ENCODE measurements at regions not wholly inside any gene's neighbourhood (a gene's known extent, or its start where the extent isn't known, plus 50 kb on each side); places are given as distances from the start of the nearest gene placed in this dataset.
"Not testable (repeated sequence)": the region's sequence is repeated elsewhere in the genome, so short reads cannot be mapped to it uniquely, and the experiment has no call there.

DNA sequence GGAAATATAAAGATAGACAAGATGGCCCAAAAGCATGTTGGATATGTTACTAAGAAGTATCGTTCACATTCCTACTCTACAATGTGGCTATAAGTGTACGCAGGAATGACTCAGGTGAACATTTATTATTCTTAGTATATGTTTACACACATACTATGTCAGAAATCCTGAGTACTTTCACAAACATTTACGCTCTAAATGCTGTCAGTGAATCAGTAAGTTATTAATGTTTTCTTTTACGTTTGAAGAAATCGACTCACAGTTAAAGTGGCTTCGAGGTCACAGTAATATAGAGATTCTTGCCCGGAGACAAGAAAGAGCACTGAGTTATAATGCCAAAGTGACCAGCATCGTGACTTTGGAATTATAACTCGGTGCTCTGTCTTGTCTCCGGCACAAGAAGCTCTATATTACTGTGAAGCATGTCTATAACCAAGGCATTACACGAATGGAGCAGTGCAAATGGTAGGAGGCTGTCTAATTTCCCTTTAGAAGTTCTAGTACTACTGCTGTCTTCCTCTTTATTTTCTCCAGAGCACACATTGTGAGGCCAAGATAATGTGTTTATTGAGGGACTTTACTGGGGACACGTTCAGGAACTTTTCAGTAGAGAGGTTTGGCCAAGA is 61.8 kb upstream of the P3H2 start:
- Histone ChIP-seq H3F3A (ENCODE audit: insufficient read depth, low read depth) (no peaks in the 10 kb centered on the region; the same call in 1 of the 2 replicates), H3K36me3 (ENCODE audit: low read depth) (no peaks in the 10 kb centered on the region), H3K9me3 (ENCODE audit: insufficient read depth, low read depth) (peaks cover 4% of the 10 kb centered on the region; the same call in 1 of the 2 replicates), H3K79me2 (ENCODE audit: low read depth) (no peaks in the 10 kb centered on the region), H3K4me3 (no peak overlapping the region), H4K20me1 (ENCODE audit: insufficient read depth) (no peaks in the 10 kb centered on the region), H3K27ac (no peak overlapping the region), H3K4me2 (no peak overlapping the region), H2AFZ (no peak overlapping the region), H3K9me2 (ENCODE audit: insufficient read depth) (no peaks in the 10 kb centered on the region), H3K27me3 (ENCODE audit: insufficient read depth, low read depth) (no peaks in the 10 kb centered on the region), H3K4me1 (replicated peaks; ENCODE audit: insufficient read depth) (no peaks in the 10 kb centered on the region)
- TF ChIP-seq EZH2 (IDR thresholded peaks at IDR 0.05; ENCODE audit: low read depth), result no peak
- TF ChIP-seq CTCF (conservative IDR thresholded peaks at IDR 0.05), result no peak
- CTCF ChIA-PET, result no interaction called here
- BruUV-seq (replicated peaks), result no TSS peak
- intact Hi-C loops (cut with micrococcal nuclease; ENCODE audit: unreplicated experiment), result no loop called here
- no peak for DNase-seq
- POLR2A ChIA-PET (ENCODE audit: unreplicated experiment), result interaction anchor here (0.5 to 0.6 kb wide), 2 partner anchors 9 to 64 kb away, joined by 3 to 6 read pairs; no protein-coding TSS in a partner anchor

GRCh38 chr3:190180268-190180667 is 59.6 kb upstream of the P3H2 start:
- intact Hi-C loops (cut with micrococcal nuclease; ENCODE audit: unreplicated experiment), result no loop called here
- H3K27ac ChIP-seq, result no peak overlapping the region
- no peak overlapping the region for H2AFZ ChIP-seq
- BruUV-seq (replicated peaks), result no TSS peak
- no peaks in the 10 kb centered on the region for H4K20me1 ChIP-seq (ENCODE audit: insufficient read depth)
- ChIA-PET POLR2A (ENCODE audit: unreplicated experiment) (no interaction called here), CTCF (no interaction called here)
- no peaks in the 10 kb centered on the region for H3K4me1 ChIP-seq (replicated peaks; ENCODE audit: insufficient read depth)
- no peak overlapping the region for H3K4me2 ChIP-seq
- H3K79me2 ChIP-seq (ENCODE audit: low read depth), result no peaks in the 10 kb centered on the region
- no peaks in the 10 kb centered on the region for H3K9me2 ChIP-seq (ENCODE audit: insufficient read depth)
- no peaks in the 10 kb centered on the region; the same call in 1 of the 2 replicates for H3F3A ChIP-seq (ENCODE audit: insufficient read depth, low read depth)
- no peak overlapping the region for H3K4me3 ChIP-seq
- H3K9me3 ChIP-seq (ENCODE audit: insufficient read depth, low read depth), result peaks cover 2% of the 10 kb centered on the region; the same call in 1 of the 2 replicates
- H3K27me3 ChIP-seq (ENCODE audit: insufficient read depth, low read depth), result no peaks in the 10 kb centered on the region
- DNase-seq, result no peak
- no peaks in the 10 kb centered on the region for H3K36me3 ChIP-seq (ENCODE audit: low read depth)
- TF ChIP-seq EZH2 (IDR thresholded peaks at IDR 0.05; ENCODE audit: low read depth) (no peak), CTCF (conservative IDR thresholded peaks at IDR 0.05) (no peak)

- H3K27ac ChIP-seq, result no peak overlapping the region
- CTCF ChIA-PET, result no interaction called here
Measured at GRCh38 chr3:190178779-190179178, 58.1 kb upstream of the P3H2 start.

GRCh38 chr3:190176933-190177525 is 56.3 kb upstream of the P3H2 start:
- BruUV-seq (replicated peaks); POLR2A ChIA-PET (ENCODE audit: unreplicated experiment); H3K9me2 ChIP-seq (ENCODE audit: insufficient read depth): not testable (repeated sequence)

More at GRCh38 chr3:190178779-190179178, 58.1 kb upstream of the P3H2 start:
- H3F3A ChIP-seq (ENCODE audit: insufficient read depth, low read depth), result no peaks in the 10 kb centered on the region; the same call in 1 of the 2 replicates
- no peak overlapping the region for H2AFZ ChIP-seq
- DNase-seq, result no peak
- H3K4me1 ChIP-seq (replicated peaks; ENCODE audit: insufficient read depth), result no peaks in the 10 kb centered on the region
- H3K9me3 ChIP-seq (ENCODE audit: insufficient read depth, low read depth), result no peaks in the 10 kb centered on the region
- no peak overlapping the region for H3K4me3 ChIP-seq
- no peak overlapping the region for H3K4me2 ChIP-seq
- no peaks in the 10 kb centered on the region for H4K20me1 ChIP-seq (ENCODE audit: insufficient read depth)
- no peaks in the 10 kb centered on the region for H3K79me2 ChIP-seq (ENCODE audit: low read depth)
- no peaks in the 10 kb centered on the region for H3K27me3 ChIP-seq (ENCODE audit: insufficient read depth, low read depth)
- TF ChIP-seq CTCF (conservative IDR thresholded peaks at IDR 0.05) (no peak), EZH2 (IDR thresholded peaks at IDR 0.05; ENCODE audit: low read depth) (no peak)
- intact Hi-C loops (cut with micrococcal nuclease; ENCODE audit: unreplicated experiment), result no loop called here
- no TSS peak for BruUV-seq (replicated peaks)
- H3K9me2 ChIP-seq (ENCODE audit: insufficient read depth), result no peaks in the 10 kb centered on the region
- no peaks in the 10 kb centered on the region for H3K36me3 ChIP-seq (ENCODE audit: low read depth)
- POLR2A ChIA-PET (ENCODE audit: unreplicated experiment), result interaction anchor here (0.7 kb wide), 1 partner anchor 31 kb away, joined by 5 read pairs; no protein-coding TSS in a partner anchor

GRCh38 chr3:190176106-190176505 is 55.4 kb upstream of the P3H2 start:
- H3F3A ChIP-seq (ENCODE audit: insufficient read depth, low read depth); H3K4me2 ChIP-seq; H3K79me2 ChIP-seq (ENCODE audit: low read depth); H2AFZ ChIP-seq; H3K4me3 ChIP-seq; H3K27me3 ChIP-seq (ENCODE audit: insufficient read depth, low read depth); H3K36me3 ChIP-seq (ENCODE audit: low read depth); H3K9me2 ChIP-seq (ENCODE audit: insufficient read depth); BruUV-seq (replicated peaks); H4K20me1 ChIP-seq (ENCODE audit: insufficient read depth); DNase-seq; intact Hi-C loops (cut with micrococcal nuclease; ENCODE audit: unreplicated experiment); CTCF ChIA-PET; H3K9me3 ChIP-seq (ENCODE audit: insufficient read depth, low read depth); H3K27ac ChIP-seq; H3K4me1 ChIP-seq (replicated peaks; ENCODE audit: insufficient read depth): not testable (repeated sequence)
- POLR2A ChIA-PET (ENCODE audit: unreplicated experiment), result interaction anchor here (0.7 kb wide), 1 partner anchor 27 kb away, joined by 13 read pairs; no protein-coding TSS in a partner anchor

More at GRCh38 chr3:190176933-190177525, 56.3 kb upstream of the P3H2 start:
- intact Hi-C loops (cut with micrococcal nuclease; ENCODE audit: unreplicated experiment); H3K27ac ChIP-seq; H2AFZ ChIP-seq; H3F3A ChIP-seq (ENCODE audit: insufficient read depth, low read depth); CTCF ChIA-PET; H3K9me3 ChIP-seq (ENCODE audit: insufficient read depth, low read depth); H3K36me3 ChIP-seq (ENCODE audit: low read depth); H3K4me3 ChIP-seq; H3K4me1 ChIP-seq (replicated peaks; ENCODE audit: insufficient read depth); DNase-seq; H3K4me2 ChIP-seq; H3K27me3 ChIP-seq (ENCODE audit: insufficient read depth, low read depth); H3K79me2 ChIP-seq (ENCODE audit: low read depth); H4K20me1 ChIP-seq (ENCODE audit: insufficient read depth): not testable (repeated sequence)

All from PC-9 (cell line).